T47D (cell line): ENCODE measurements at regions not wholly inside any gene's neighbourhood (a gene's known extent, or its start where the extent isn't known, plus 50 kb on each side); places are given as distances from the start of the nearest gene placed in this dataset.
"Not testable (repeated sequence)": the region's sequence is repeated elsewhere in the genome, so short reads cannot be mapped to it uniquely, and the experiment has no call there.

Source experiments
- DNase-seq, 2 experiments: peaks; one replicate each; pipeline versions ENCODE4 v3.0.0 to v3.0.0-alpha.2; 2011 to 2012; ENCODE audit warnings: low read depth in 1 of 2, low spot score in 1 of 2
- JUND ChIP-seq: IDR thresholded peaks from 2 replicates; pipeline ENCODE4 v1.6.1; 2012; ENCODE audit warnings: low read depth
- in situ Hi-C: cut with HindIII; loops from 2 replicates; pipeline ENCODE4 v1.10.0; 2016; ENCODE audit warnings: low sequenced_read_pairs, low pct_unique_long_range_greater_than_20kb

DNA sequence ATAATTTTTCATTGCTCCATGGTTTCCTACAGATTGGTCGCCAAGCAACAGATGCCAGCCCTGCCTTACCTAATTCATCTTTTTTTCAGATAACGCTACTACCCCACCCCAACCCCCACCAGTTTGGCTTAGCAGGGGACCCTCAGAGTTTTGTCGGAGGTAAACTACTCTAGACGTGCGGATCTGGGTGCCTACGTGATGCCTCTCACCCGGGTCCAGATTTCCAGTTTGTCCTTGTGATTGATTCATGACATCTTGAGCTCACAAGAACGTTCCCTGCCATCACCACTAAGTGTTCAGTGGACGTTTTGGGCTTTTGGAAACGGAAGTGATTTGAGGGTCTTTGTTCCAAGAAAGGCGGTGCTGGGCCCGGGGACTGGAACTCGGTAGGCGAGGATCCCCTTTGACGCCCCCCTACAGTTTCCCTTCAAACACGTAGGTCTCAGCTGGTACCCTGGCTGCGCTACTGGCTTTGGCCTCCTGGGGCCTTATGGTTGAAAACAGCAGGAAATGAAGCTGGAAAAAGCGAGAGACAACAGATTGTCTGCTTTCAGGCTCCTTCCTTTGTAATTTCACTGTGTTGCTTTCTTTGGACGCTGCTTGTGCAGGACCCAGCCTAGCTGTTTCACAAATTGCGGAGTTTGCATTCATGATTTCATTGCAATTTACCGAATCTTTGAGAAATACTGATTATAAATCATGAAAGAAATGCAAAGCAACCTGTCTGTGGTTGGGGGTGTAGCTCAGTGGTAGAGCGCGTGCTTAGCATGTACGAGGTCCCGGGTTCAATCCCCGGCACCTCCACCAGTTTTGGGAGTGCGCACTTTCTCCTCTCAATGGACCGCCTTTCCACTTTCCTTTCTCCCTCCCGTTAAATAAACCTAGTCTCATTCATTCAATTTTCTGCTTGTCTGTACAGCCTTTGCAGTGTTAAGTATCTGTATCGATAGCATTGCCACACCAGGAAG is 81.0 kb downstream of the GPX5 start:
- peak; percentile 30 to 53 for DNase-seq
- in situ Hi-C loops, result no loop called here
- TF ChIP-seq JUND, result no peak

DNA sequence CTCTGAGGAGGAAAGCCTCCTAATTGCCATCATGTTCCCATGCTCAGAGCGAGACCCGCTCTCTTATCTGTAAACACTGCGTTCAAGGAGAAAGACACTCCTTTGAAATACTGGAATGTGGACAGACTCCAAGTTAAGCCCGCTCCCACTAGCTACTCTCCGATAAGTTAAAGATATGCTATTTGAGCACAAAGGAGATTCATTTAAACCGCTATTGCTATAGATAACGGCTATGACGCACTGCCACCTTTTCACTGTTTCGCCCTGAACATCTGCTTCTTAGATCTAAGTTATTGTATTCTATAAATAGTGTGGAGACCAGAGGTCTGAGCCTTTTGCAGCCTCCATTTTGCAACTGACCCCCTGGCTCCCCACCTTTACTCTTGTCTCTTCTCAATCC is 82.3 kb downstream of the GPX5 start:
- no peak for TF ChIP-seq JUND
- in situ Hi-C loops, result no loop called here
- DNase-seq, result no peak

DNA sequence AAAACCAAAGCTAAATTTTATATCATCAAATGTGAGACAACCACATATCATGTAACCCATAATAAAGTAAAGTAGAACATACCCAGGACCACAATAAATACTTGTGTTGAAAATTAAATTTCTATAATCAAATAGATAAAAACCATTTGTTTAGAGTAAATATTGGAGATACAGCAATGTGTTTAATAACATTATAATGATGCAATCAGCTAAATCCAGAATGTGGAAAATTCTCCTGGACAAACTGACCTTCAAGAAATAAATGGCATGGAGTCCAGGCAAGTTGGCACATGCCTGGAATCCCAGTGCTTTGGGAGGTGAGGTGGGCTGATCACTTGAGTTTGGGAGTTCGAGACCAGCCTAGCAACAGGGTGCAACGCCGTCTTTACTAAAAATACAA is 84.0 kb downstream of the GPX5 start:
- DNase-seq, result no peak
- in situ Hi-C loops, result no loop called here
- no peak for TF ChIP-seq JUND

DNA sequence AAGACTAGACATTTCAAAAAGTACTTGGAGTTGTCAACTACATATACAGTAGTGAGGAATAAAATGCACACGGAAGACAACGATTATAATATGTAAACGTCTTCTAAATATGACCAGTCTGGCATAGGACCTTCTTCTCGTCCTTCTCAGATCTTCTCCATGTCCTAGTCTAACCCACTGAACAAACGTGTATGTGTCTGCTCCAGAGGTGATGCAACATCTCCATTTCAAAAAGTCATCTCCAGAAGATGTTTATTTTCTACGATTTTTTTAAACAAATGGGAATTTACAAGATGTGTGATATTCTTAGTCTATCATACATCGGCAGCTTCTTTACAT is 89.9 kb downstream of the GPX5 start:
- no peak for DNase-seq
- in situ Hi-C loops, result no loop called here
- TF ChIP-seq JUND, result no peak

DNA sequence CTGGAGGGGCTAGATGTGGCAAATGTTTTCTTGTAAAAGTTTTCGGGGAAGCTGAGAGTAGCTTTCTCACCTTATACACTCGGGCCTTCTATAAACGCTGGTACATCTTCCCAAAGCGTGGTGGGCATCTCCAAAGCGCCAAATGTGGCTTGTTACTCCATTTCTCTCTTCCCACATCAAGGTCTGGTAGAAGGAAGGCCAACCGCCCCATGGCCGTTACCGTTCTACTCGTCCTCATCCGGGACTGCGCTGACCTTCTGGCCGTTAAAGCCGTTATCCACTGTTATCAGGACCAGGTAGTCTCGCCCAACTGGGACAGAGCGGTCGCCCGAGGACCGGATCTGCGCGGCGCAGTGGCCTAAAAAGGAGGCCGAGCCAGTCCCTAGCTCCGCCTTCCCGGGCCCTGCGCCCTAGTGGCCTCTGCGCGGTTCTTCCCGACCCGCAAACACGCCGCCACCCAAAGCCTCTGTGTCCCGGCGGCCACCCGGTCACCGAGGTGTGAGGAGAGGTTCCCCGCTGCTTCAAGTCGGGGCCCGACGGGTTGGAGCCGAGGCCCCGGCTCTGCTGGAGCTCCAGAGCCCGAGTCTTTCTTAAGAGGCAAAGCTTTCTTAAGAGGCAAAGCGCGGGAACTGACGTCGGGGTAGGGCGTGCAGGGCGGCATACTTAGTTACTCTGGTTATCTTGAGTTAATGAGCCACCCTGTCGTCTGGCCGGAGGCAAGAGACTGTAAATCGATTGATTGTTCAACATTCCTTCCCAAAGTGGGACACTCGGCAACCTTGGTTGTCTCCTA is 90.5 kb downstream of the GPX5 start:
- no peak for DNase-seq
- TF ChIP-seq JUND, result no peak
- in situ Hi-C loops, result no loop called here

DNA sequence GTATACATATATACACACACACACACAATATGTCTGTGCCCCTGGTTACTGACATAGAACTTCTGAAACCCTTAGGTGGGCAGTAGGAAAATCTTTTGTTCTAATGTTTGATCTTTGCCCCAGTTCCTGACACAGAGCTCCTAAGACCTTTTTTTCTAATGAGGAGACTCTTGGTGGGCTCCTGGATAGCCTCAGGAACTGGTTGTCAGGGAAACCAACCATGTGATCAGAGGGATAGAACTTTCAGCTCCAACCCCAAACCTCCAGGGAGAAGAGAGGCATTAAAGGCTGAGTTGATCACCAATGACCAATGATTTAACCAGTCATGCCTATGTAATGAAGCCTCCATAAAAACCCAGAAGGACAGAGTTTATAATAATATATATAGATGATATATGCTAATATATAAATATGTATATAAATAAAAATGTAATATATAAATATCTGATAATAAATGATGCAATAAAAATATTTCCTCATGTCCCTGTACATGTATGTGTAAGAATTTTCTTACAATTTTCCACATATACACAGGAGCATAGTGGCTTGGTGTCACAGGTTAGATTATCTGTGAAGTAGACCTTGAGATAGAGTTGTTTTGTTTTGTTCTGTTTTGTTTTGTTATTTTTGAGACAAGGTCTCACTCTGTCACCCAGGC is 93.3 kb downstream of the GPX5 start:
- in situ Hi-C loops, result no loop called here
- no peak for DNase-seq
- no peak for TF ChIP-seq JUND

DNA sequence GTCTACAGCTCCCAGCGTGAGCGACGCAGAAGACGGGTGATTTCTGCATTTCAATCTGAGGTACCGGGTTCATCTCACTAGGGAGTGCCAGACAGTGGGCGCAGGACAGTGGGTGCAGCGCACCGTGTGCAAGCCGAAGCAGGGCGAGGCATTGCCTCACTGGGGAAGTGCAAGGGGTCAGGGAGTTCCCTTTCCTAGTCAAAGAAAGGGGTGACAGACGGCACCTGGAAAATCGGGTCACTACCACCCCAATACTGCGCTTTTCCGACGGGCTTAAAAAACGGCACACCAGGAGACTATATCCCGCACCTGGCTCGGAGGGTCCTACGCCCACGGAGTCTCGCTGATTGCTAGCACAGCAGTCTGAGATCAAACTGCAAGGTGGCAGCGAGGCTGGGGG is 95.6 kb downstream of the GPX5 start:
- DNase-seq, in situ Hi-C loops: not testable (repeated sequence)

DNA sequence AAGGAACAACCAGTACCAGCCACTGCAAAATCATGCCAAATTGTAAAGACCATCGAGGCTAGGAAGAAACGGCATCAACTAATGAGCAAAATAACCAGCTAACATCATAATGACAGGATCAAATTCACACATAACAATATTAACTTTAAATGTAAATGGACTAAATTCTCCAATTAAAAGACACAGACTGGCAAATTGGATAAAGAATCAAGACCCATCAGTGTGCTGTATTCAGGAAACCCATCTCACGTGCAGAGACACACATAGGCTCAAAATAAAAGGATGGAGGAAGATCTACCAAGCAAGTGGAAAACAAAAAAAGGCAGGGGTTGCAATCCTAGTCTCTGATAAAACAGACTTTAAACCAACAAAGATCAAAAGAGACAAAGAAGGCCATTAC is 97.6 kb downstream of the GPX5 start:
- in situ Hi-C loops, DNase-seq: not testable (repeated sequence)

DNA sequence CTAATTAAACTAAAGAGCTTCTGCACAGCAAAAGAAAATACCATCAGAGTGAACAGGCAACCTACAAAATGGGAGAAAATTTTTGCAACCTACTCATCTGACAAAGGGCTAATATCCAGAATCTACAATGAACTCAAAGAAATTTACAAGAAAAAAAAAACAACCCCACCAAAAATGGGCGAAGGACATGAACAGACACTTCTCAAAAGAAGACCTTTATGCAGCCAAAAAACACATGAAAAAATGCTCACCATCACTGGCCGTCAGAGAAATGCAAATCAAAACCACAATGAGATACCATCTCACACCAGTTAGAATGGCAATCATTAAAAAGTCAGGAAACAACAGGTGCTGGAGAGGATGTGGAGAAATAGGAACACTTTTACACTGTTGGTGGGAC is 100.7 kb downstream of the GPX5 start:
- DNase-seq, in situ Hi-C loops: not testable (repeated sequence)

DNA sequence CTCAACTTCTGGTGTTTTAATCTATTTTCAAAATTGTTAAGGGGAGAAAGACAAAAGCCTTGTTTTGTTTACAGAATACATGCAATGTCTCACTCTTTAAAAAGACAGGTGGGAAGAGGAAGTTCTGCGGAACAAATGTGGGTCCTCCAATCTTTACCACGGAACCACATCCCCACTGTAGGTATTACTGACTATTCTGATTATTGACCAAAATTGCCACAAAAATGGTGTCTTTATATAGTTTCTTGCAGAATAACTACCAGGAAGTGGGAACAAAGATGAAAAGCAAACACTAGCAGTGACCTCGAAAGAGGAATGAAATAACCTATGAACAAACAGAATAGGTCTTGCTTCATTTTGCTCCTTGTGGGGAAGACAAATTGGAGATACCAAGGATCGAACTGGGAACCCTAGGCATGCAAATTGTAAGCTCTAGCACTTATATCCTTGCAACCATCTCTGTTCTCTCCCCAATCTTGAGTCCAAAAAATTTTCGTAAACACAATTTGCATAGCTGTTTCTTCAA is 106.7 kb downstream of the GPX5 start:
- TF ChIP-seq JUND, result no peak
- no peak for DNase-seq
- in situ Hi-C loops, result no loop called here

DNA sequence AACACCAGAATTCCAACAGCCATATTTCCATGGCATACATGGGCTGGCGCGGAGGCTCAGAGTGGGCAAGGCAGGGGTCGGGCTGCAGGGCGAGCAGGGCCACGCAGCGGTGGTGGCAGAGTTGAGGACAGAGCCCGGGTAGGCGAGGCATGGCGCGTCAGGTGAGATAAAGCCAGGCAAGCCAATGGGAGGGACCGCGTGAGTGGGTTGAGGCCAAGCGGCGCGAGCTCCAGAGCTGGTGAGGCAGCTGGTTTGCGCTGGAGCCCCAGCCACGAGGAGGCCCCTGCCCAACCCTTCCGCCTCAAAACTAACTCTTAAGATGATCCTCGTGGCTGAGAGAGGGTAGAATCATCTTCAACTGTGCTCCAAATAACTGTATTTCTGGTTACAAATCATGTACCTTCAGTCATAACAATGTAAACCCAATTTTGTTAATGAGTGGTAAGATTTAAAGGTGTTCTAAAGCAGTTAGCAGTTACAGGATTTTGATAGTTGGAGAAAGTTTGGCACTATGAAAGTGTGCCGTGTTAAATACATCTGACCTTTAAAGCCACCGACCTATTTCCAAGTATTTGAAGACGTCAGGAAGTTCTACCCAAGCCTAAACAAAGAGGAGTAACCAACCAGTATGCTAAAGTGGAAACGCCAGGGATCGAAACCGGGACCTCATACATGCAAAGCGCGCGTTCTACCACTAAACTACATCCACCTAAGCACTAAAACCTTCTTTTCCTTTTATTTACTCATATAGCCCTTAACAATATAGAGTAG is 107.9 kb downstream of the GPX5 start:
- TF ChIP-seq JUND, result no peak
- in situ Hi-C loops, result no loop called here
- DNase-seq, result no peak

DNA sequence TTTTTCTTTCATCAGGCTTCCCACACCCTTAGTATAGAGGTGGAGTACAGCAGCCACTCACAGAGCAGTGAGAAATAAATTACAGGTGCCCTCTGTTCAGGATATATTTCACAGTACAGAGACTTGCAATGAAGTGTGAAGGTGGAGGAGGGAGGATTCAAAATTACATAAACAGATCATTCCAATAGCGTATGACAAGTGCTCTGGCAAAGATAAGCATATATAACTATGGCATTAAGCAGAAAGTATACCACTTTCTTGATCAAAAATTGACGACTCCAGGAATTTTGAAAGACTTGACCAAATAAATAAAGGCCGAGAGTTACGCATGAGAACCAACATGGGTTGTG is 108.7 kb downstream of the GPX5 start:
- no peak for TF ChIP-seq JUND
- DNase-seq, result no peak
- in situ Hi-C loops, result no loop called here
